GM12878 (cell line): ENCODE measurements at regions not wholly inside any gene's neighbourhood (a gene's known extent, or its start where the extent isn't known, plus 50 kb on each side); places are given as distances from the start of the nearest gene placed in this dataset.

Experiments
- ATAC-seq: fragments of 200-7000 bp; cut with Tn5 transposase; 3 replicates; pipeline ENCODE4 v1.9.1; 2020; ENCODE audit warnings: mild to moderate bottlenecking, moderate library complexity
- BruUV-seq: library from RNA; stranded (reverse); fragments of 400-500 nt; replicated peaks from 2 replicates; lab custom pipeline; 2021; lab: Mats Ljungman, UMichigan
- CTCF ChIA-PET: fragments of 300-600 bp; sonication (Branson Sonifier 250); formaldehyde crosslinking; extraction: SDS; loops from one replicate; lab custom pipeline; 2021; ENCODE audit warnings: inconsistent platforms; lab: Yijun Ruan, JAX
- POLR2A ChIA-PET: fragments of 350-600 bp; formaldehyde crosslinking; extraction: SDS; loops from one replicate; lab custom pipeline; 2021; ENCODE audit warnings: inconsistent platforms; lab: Charles Lee
- RAD21 ChIA-PET: fragments of 300-600 bp; sonication (Branson Sonifier 250); formaldehyde crosslinking; loops from one replicate; lab custom pipeline; 2023; ENCODE audit warnings: antibody characterized with exemption; ENCODE audit not compliant: unreplicated experiment; lab: Charles Lee
- SMC1A ChIA-PET: fragments of 300-600 bp; sonication (Branson Sonifier 250); formaldehyde crosslinking; loops from one replicate; lab custom pipeline; 2023; ENCODE audit not compliant: unreplicated experiment, uncharacterized antibody; lab: Charles Lee
- DNase-seq: peaks from one replicate; pipeline ENCODE4 v3.0.0-alpha.2; 2011; ENCODE audit warnings: low read depth, low spot score
- FAIRE-seq: peaks from 3 replicates; lab custom pipeline; 2011; peaks lifted over from hg19 to GRCh38; lab: Jason Lieb, UNC
- H2AFZ ChIP-seq: 2 replicates; pipeline ENCODE4 v1.6.0; 2011; ENCODE audit warnings: low read depth, low read length, control low read depth; ENCODE audit not compliant: control insufficient read depth
- H3K27ac ChIP-seq: 2 replicates; pipeline ENCODE4 v1.5.1; 2011; ENCODE audit warnings: control low read depth; ENCODE audit not compliant: control insufficient read depth, insufficient read depth
- H3K27me3 ChIP-seq, 2 experiments: replicated peaks in 1 of 2; 2 replicates each; pipeline versions ENCODE4 v1.6.0 to v1.6.1; 2011; ENCODE audit warnings: low read length in 1 of 2; ENCODE audit not compliant: control insufficient read depth in 2 of 2, insufficient read depth in 2 of 2
- H3K36me3 ChIP-seq, 2 experiments: 2 replicates each; pipeline ENCODE4 v1.5.1; 2011; ENCODE audit warnings: low read length in 1 of 2; ENCODE audit not compliant: control insufficient read depth in 2 of 2, insufficient read depth in 2 of 2
- H3K4me1 ChIP-seq: 2 replicates; pipeline ENCODE4 v1.6.1; 2011; ENCODE audit warnings: mild to moderate bottlenecking, low read length, moderate library complexity, mixed read lengths; ENCODE audit not compliant: control insufficient read depth, insufficient read depth
- H3K4me2 ChIP-seq: 2 replicates; pipeline ENCODE4 v1.6.0; 2011; ENCODE audit warnings: control low read depth; ENCODE audit not compliant: control insufficient read depth, insufficient read depth
- H3K4me3 ChIP-seq: fragments of 200-600 bp; sonication (generic); 2 replicates; pipeline ENCODE4 v1.5.1; 2016
- H3K79me2 ChIP-seq: 2 replicates; pipeline ENCODE4 v1.6.0; 2011; ENCODE audit warnings: low read length; ENCODE audit not compliant: control insufficient read depth, insufficient read depth
- H3K9ac ChIP-seq: 2 replicates; pipeline ENCODE4 v1.8.0; 2011; ENCODE audit warnings: low read length, control low read depth, mixed read lengths; ENCODE audit not compliant: control insufficient read depth, insufficient read depth
- H3K9me3 ChIP-seq: replicated peaks from 3 replicates; pipeline ENCODE4 v1.5.1; 2011; ENCODE audit warnings: mild to moderate bottlenecking, low read length; ENCODE audit not compliant: control insufficient read depth, insufficient read depth
- H4K20me1 ChIP-seq: 2 replicates; pipeline ENCODE4 v1.6.0; 2011; ENCODE audit not compliant: control insufficient read depth, insufficient read depth
- CBFB ChIP-seq: IDR thresholded peaks from 2 replicates; pipeline ENCODE4 v1.6.1; 2016; ENCODE audit warnings: antibody characterized with exemption, low read depth
- GABPA ChIP-seq: IDR thresholded peaks from 2 replicates; pipeline ENCODE4 v1.6.1; 2014; ENCODE audit warnings: antibody characterized with exemption, low read depth, mild to moderate bottlenecking, inconsistent platforms
- JUNB ChIP-seq: IDR thresholded peaks from 2 replicates; pipeline ENCODE4 v1.6.1; 2016; ENCODE audit warnings: antibody characterized with exemption, mild to moderate bottlenecking
- JUND ChIP-seq: IDR thresholded peaks from 2 replicates; pipeline ENCODE4 v1.6.1; 2012; ENCODE audit warnings: low read depth, mild to moderate bottlenecking, low read length, improper control_type of control experiment, moderate library complexity
- KLF5 ChIP-seq: fragments of 450-650 bp; IDR thresholded peaks from 2 replicates; pipeline ENCODE4 v1.6.1; 2014; ENCODE audit warnings: mild to moderate bottlenecking; ENCODE audit not compliant: partially characterized antibody
- NFXL1 ChIP-seq: fragments of 450-650 bp; IDR thresholded peaks from 2 replicates; pipeline ENCODE4 v1.6.1; 2017; ENCODE audit warnings: antibody characterized with exemption, mild to moderate bottlenecking, borderline replicate concordance
- RB1 ChIP-seq: fragments of 450-650 bp; formaldehyde crosslinking; IDR thresholded peaks from 2 replicates; pipeline ENCODE4 v1.6.1; 2017; ENCODE audit warnings: mild to moderate bottlenecking, borderline replicate concordance
- SP1 ChIP-seq: IDR thresholded peaks from one replicate; pipeline ENCODE4 v1.6.1; 2011; ENCODE audit warnings: low read depth, low read length
- ZZZ3 ChIP-seq: IDR thresholded peaks from 2 replicates; pipeline ENCODE4 v1.6.1; 2011; ENCODE audit warnings: low read depth; ENCODE audit not compliant: control insufficient read depth, insufficient read length
- WGBS: methylation state at CpG from one replicate; pipeline ENCODE4 v1.1.6; 2016; ENCODE audit warnings: low lambda C conversion rate; ENCODE audit not compliant: insufficient replicate concordance, insufficient coverage; ENCODE audit errors: missing lambda C conversion rate; 5-methylcytosine and 5-hydroxymethylcytosine counted together
- in situ Hi-C: fragments of 300-500 bp; cut with MboI; formaldehyde crosslinking; loops from 9 replicates; pipeline ENCODE4 v1.14.3; 2018; ENCODE audit warnings: mixed read lengths
- intact Hi-C: fragments of 100-400 bp; cut with micrococcal nuclease; formaldehyde crosslinking; loops from one replicate; pipeline ENCODE4 v1.14.2; 2022; ENCODE audit not compliant: unreplicated experiment
- TF ChIP-seq, protein P1 (sequence below), 3 experiments: IDR thresholded peaks in 2 of 3; conservative IDR thresholded peaks in 1 of 3; 2 replicates each; pipeline ENCODE4 v1.5.1; 2011; ENCODE audit warnings: low read depth in 3 of 3, low read length in 3 of 3, mild to moderate bottlenecking in 3 of 3, control low read depth in 2 of 3, moderate library complexity in 2 of 3, inconsistent platforms in 1 of 3, mixed read lengths in 1 of 3; ENCODE audit not compliant: control insufficient read depth in 2 of 3, insufficient read depth in 1 of 3; ENCODE audit errors: extremely low read depth in 1 of 3

DNA sequence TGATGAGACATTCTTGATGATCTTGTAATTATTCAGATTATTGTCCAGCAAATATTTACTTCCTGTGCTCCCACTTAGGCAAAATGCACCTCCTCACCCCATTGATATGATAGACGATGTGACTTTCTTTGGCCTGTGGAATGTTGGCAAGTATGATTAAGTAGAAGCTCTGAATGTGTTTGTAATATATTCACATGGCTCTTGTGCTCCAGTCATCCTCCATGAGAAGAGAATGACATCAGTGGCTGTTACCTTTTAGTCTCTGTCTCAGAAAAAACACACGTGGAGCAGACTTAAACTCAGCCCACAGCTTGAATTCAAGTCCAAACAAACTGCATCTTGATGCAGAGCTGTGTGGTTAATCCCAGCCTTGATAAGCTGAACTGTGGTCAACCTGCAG, 984.3 kb upstream of the FBXO33 start:
- WGBS = 2% methylated on average over 2 of the region's 2 CpGs
- no peak overlapping the region for H3K27ac ChIP-seq
- H4K20me1 ChIP-seq = no peaks in the 10 kb centered on the region
- H3K27me3 ChIP-seq = no peaks in the 10 kb centered on the region
- FAIRE-seq (no peak), ATAC-seq (no peak), DNase-seq (no peak)
- H3K4me1 ChIP-seq = no peaks in the 10 kb centered on the region
- no peaks in the 10 kb centered on the region for H3K9me3 ChIP-seq
- no peak for TF ChIP-seq RB1
- no peak for TF ChIP-seq GABPA
- H3K79me2 ChIP-seq = no peaks in the 10 kb centered on the region
- no peak overlapping the region for H3K9ac ChIP-seq
- no peak overlapping the region for H3K4me3 ChIP-seq
- SMC1A ChIA-PET = interaction anchor here (1.4 to 2.2 kb wide), 3 partner anchors 10 to 72 kb away, joined by 4 to 7 read pairs (median 5); no protein-coding TSS in a partner anchor
- BruUV-seq = no TSS peak
- H3K4me2 ChIP-seq = no peak overlapping the region
- intact Hi-C loops = no loop called here
- POLR2A ChIA-PET = no interaction called here
- no peaks in the 10 kb centered on the region for H3K36me3 ChIP-seq
- H2AFZ ChIP-seq = no peak overlapping the region
- in situ Hi-C loops = no loop called here
- RAD21 ChIA-PET = interaction anchor here (0.5 to 2.2 kb wide), 3 partner anchors 459 to 990 kb away, joined by 3 to 6 read pairs (median 4); no protein-coding TSS in a partner anchor
- CTCF ChIA-PET = interaction anchor here (1.0 to 2.4 kb wide), 4 partner anchors 10 to 539 kb away, joined by 3 to 18 read pairs (median 3); no protein-coding TSS in a partner anchor

- Histone ChIP-seq H3K4me1 (no peaks in the 10 kb centered on the region), H3K9ac (no peak overlapping the region), H3K79me2 (no peaks in the 10 kb centered on the region), H4K20me1 (no peaks in the 10 kb centered on the region), H3K9me3 (no peaks in the 10 kb centered on the region), H2AFZ (no peak overlapping the region), H3K4me3 (no peak overlapping the region), H3K27me3 (no peaks in the 10 kb centered on the region), H3K36me3 (no peaks in the 10 kb centered on the region), H3K27ac (no peak overlapping the region), H3K4me2 (no peak overlapping the region)
- SMC1A ChIA-PET = no interaction called here
- DNase-seq = no peak
- BruUV-seq = no TSS peak
- POLR2A ChIA-PET = no interaction called here
- CTCF ChIA-PET = no interaction called here
- TF ChIP-seq JUNB (no peak), ZZZ3 (no peak), KLF5 (no peak), SP1 (no peak), CBFB (no peak), NFXL1 (no peak), JUND (no peak)
- TF ChIP-seq, protein P1, sequence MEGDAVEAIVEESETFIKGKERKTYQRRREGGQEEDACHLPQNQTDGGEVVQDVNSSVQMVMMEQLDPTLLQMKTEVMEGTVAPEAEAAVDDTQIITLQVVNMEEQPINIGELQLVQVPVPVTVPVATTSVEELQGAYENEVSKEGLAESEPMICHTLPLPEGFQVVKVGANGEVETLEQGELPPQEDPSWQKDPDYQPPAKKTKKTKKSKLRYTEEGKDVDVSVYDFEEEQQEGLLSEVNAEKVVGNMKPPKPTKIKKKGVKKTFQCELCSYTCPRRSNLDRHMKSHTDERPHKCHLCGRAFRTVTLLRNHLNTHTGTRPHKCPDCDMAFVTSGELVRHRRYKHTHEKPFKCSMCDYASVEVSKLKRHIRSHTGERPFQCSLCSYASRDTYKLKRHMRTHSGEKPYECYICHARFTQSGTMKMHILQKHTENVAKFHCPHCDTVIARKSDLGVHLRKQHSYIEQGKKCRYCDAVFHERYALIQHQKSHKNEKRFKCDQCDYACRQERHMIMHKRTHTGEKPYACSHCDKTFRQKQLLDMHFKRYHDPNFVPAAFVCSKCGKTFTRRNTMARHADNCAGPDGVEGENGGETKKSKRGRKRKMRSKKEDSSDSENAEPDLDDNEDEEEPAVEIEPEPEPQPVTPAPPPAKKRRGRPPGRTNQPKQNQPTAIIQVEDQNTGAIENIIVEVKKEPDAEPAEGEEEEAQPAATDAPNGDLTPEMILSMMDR (IDR thresholded peaks at IDR 0.05 in 2 of 3, conservative IDR thresholded peaks at IDR 0.05 in 1 of 3; ENCODE audit: control insufficient read depth in 2 of 3, extremely low read depth in 1 of 3, insufficient read depth in 1 of 3, low read depth in 3 of 3, low read length in 3 of 3) = no peak
- 30% methylated on average over 2 of the region's 2 CpGs for WGBS
- in situ Hi-C loops = no loop called here
- intact Hi-C loops = no loop called here
- ATAC-seq = no peak
- RAD21 ChIA-PET = no interaction called here
- FAIRE-seq = no peak
Observed at GRCh38 chr14:40414386-40414785, 982.2 kb upstream of the FBXO33 start.
